ENCODE measurements at regions not wholly inside any gene's neighbourhood (a gene's known extent, or its start where the extent isn't known, plus 50 kb on each side); places are given as distances from the start of the nearest gene placed in this dataset.

DNA sequence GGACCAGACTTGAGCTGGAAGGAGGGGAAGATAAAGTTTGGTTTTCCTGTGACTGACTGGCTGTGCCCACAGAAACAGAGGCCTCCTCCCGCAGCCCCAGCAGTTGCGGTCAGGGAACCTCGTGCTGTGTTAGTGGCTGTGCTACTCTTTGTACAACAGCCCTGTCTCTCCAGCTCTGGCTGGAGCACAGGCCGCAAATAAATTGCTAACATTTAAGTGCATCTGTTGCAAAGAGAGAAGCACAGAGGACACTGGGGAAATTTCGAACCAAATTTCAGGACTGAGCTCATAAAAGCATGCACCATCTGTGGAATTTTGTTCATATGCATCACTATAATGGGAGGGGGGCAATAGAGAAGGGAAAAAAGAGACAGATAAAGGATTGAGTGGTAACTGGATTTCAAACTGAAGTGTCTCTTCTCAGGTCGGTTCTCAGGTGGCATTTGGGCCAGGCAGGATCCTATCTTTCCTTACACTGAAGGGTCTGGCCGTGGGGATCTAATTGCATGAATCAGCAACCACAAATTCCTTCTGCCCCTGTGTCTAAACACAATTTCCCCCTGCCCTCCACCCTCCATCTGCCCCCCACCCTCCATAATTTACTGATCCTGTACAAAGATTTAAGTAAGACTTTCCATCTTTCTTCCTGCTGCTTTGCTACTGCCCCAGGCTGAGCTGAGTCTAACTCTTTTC is 88.9 kb upstream of the ATXN1 start:
- H3K4me1 Mint-ChIP-seq: peaks cover 16 to 35% of the 10 kb centered on the region in 2 donors
- peak overlapping the region; percentile 48 for H3K27ac Mint-ChIP-seq
- DNase-seq (no peak), ATAC-seq (replicated peaks) (no peak)
- H3K27me3 Mint-ChIP-seq: peaks cover 26 to 28% of the 10 kb centered on the region in 2 donors
- no peaks in the 10 kb centered on the region for H3K36me3 Mint-ChIP-seq
- no peaks in the 10 kb centered on the region for H3K9me3 Mint-ChIP-seq
- H3K4me3 Mint-ChIP-seq: no peak overlapping the region

DNA sequence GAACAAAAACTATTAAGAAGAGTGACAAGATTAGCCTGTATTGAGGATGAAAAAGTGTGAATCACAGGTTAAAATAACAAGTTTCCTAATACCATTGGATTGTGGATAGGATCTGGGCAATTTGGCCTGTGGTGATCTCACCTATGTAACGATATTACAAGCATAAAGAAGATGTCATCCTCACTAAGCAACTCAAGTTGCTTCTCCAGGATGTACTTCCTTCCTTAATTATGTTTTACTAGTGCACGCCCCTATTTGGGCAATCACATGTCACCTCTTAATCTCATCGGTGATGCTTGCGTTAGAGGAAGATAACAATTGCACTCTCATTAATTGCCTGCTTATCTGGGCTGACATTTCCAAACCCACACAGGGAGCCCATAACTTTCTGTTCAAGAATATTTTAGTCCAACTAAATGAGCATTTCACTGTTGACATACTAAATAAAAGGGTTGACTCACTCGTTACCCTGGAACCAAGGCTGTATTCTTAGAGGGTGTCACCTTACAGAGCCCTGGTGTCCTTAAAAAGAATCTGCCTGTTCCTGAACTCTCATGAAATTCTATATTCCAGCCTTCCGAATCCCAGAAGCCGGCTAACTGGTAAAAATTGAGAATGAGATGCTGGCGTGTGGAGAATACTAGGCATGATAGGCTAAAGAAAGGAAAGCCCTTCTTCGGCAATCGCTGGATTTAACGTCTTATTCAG is 88.2 kb upstream of the ATXN1 start:
- ATAC-seq (replicated peaks) (no peak), DNase-seq (no peak)
- H3K27me3 Mint-ChIP-seq: peaks cover 25 to 28% of the 10 kb centered on the region in 2 donors
- peaks cover 14 to 28% of the 10 kb centered on the region in 2 donors for H3K4me1 Mint-ChIP-seq
- no peak overlapping the region for H3K27ac Mint-ChIP-seq
- no peaks in the 10 kb centered on the region for H3K9me3 Mint-ChIP-seq
- H3K4me3 Mint-ChIP-seq: no peak overlapping the region
- H3K36me3 Mint-ChIP-seq: no peaks in the 10 kb centered on the region

DNA sequence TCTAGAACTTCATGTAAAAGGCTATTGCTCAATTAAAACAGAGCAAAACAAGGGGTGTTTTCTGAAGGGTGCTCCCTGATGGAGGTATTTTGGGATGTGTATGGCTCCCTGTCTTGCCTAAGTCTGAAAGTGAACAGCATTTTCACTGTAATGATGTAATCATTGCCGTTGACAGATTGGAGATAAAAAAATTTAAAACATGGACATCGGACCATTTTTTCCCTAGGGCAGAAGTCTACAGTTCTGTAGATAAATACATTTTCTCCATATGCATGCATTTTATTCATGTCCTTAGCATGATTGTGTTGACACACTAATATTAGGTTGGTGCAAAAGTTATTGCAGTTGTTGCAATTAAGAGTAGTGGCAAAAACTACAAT is 85.1 kb upstream of the ATXN1 start:
- Mint-ChIP-seq H3K4me1 (peaks cover 9 to 17% of the 10 kb centered on the region in 2 donors), H3K27ac (no peak overlapping the region), H3K36me3 (no peaks in the 10 kb centered on the region), H3K27me3 (peaks cover 24 to 26% of the 10 kb centered on the region in 2 donors), H3K4me3 (no peak overlapping the region), H3K9me3 (no peaks in the 10 kb centered on the region)
- DNase-seq: no peak
- ATAC-seq (replicated peaks): no peak

DNA sequence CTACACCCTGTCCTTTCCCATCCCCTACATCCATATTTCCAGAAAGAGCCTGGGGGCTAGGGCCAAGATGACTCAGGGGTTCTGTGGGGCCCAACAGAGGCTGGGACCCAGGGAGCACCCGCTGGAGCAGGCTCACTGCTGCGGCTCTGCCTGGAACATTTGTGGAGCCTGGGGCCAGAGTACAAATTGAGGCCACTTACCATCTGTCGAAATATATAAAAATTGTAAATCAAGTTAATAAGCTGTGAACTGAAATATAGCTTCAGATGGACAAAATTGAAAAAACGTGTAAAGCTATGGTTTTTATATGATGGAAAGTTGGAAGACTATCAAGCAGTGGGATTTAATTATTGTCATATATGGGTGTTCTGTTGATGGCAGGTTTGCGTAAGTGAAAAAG is 82.9 kb upstream of the ATXN1 start:
- Mint-ChIP-seq H3K36me3 (no peaks in the 10 kb centered on the region), H3K4me3 (no peak overlapping the region), H3K4me1 (peaks cover 5 to 19% of the 10 kb centered on the region in 2 donors), H3K27ac (no peak overlapping the region), H3K9me3 (peaks cover 0 to 2% of the 10 kb centered on the region in 2 donors), H3K27me3 (peaks cover 6 to 8% of the 10 kb centered on the region in 2 donors)
- DNase-seq: no peak
- no peak for ATAC-seq (replicated peaks)

DNA sequence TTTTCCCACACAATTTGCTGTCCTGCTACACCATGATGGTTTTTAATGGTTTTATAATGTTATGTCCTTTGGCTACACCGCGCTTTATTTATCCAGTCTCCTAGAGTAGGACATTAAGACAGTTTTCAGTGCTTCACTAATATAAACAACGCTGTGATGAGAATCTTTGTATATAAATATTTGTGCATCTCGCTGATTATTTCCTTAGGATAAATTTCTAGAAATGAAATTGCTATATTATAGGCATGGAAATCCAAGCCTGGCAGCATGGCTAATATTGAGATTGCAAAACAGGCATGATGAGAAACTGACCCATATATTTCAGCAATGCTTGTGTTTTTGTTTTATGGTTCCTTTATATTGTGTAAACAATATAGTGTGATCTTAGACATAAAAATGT is 81.4 kb upstream of the ATXN1 start:
- DNase-seq: no peak
- no peak overlapping the region for H3K4me3 Mint-ChIP-seq
- no peak overlapping the region for H3K27ac Mint-ChIP-seq
- H3K9me3 Mint-ChIP-seq: peaks cover 0 to 2% of the 10 kb centered on the region in 2 donors
- ATAC-seq (replicated peaks): no peak
- H3K4me1 Mint-ChIP-seq: peaks cover 3 to 19% of the 10 kb centered on the region in 2 donors
- H3K36me3 Mint-ChIP-seq: no peaks in the 10 kb centered on the region
- H3K27me3 Mint-ChIP-seq: peaks cover 0 to 5% of the 10 kb centered on the region in 2 donors

DNA sequence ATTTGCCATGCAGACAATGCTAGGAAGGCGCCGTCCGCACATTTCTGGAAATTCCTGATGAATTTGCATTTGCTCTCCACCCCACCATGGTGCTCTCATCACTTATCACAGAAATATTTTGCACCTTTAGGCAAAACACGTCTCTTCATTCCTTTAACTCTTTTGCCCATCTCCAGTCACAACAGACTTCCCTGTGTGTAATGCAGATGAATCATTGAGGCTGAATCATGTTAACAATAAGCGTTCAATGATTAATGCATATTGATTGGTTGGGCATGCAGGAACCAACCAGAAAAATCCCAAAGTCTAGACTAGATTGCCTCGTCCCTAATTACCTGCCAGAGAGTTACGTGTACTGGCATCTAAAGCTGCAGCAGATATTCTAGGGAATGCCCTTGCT is 80.0 kb upstream of the ATXN1 start:
- no peak for DNase-seq
- peaks cover 11 to 33% of the 10 kb centered on the region in 2 donors for H3K4me1 Mint-ChIP-seq
- H3K9me3 Mint-ChIP-seq: peaks cover 0 to 2% of the 10 kb centered on the region in 2 donors
- H3K4me3 Mint-ChIP-seq: no peak overlapping the region
- no peak overlapping the region for H3K27ac Mint-ChIP-seq
- peaks cover 0 to 5% of the 10 kb centered on the region in 2 donors for H3K27me3 Mint-ChIP-seq
- no peaks in the 10 kb centered on the region for H3K36me3 Mint-ChIP-seq
- no peak for ATAC-seq (replicated peaks)

DNA sequence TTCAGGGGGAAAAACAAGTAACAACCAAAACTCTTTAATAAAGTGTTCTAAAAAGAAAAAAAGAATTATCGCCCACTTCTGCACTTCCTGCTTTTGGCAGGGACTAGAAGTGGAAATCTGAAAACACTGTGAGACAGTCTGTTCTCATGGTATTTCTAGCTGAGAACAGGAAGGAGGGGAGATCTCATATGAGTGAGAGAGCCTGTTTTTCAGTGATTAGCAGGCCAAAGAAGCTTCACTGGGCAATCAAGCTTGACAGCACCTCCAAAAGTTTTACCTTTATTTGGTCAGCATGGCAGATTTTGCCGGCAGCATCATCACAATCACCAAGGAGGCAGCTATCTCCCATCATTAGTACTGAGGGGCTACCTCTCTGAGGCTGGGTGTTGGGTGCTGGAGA is 79.5 kb upstream of the ATXN1 start:
- Mint-ChIP-seq H3K4me1 (peaks cover 12 to 38% of the 10 kb centered on the region in 2 donors), H3K36me3 (no peaks in the 10 kb centered on the region), H3K4me3 (no peak overlapping the region), H3K9me3 (peaks cover 0 to 2% of the 10 kb centered on the region in 2 donors), H3K27ac (no peak overlapping the region), H3K27me3 (peaks cover 0 to 5% of the 10 kb centered on the region in 2 donors)
- DNase-seq (no peak), ATAC-seq (replicated peaks) (peak; percentile 40 to 47)

DNA sequence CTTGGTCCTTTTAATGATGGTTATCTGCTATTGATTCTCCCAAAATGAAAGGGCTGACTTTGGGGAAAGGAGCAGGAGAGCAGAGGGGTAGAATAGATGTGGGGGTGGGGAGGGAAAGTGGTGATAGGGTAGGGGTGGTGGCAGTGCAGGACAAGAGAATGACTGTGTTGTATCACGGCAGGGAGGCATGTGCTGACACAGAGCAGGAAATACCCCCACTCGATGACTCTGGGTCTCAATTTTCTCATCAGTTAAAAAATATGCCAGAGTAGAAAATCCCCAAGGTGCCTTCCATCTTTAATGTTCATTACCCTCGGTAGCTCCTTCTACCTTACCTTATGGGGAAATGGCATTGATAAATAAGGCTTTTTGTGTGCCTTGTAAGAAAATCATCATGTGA is 79.0 kb upstream of the ATXN1 start:
- no peak overlapping the region for H3K27ac Mint-ChIP-seq
- DNase-seq: no peak
- peaks cover 12 to 43% of the 10 kb centered on the region in 2 donors for H3K4me1 Mint-ChIP-seq
- H3K4me3 Mint-ChIP-seq: no peak overlapping the region
- H3K9me3 Mint-ChIP-seq: peaks cover 0 to 2% of the 10 kb centered on the region in 2 donors
- H3K27me3 Mint-ChIP-seq: peaks cover 0 to 5% of the 10 kb centered on the region in 2 donors
- ATAC-seq (replicated peaks): peak in 1 of 2 donors; percentile 26
- no peaks in the 10 kb centered on the region for H3K36me3 Mint-ChIP-seq

DNA sequence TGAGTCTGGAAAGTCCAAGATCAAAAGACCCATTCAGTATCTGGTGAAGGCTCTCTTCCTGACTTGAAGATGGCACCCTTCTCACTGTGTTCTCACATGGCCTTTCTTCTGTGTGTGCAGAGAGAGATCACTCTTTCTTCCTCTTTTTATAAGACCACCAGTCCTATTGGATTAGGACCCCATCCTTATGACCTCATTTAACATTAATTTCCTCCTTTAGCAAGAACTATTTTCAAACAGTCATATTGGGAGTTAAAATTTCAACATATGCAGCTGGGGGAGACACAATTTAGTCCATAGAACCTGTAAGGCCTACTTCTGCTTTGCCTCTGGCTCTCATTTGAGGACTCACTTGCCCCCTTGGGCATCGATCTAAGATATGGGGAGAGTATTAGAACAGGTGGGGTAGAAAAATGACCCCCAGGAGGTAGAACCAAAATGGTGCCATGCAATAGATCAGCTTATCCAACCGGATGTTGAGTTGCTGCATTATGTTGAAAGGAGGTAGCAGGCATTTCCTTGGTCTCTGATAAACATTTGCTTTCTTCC is 78.4 kb upstream of the ATXN1 start:
- H3K4me1 Mint-ChIP-seq: peaks cover 12 to 43% of the 10 kb centered on the region in 2 donors
- DNase-seq: no peak
- H3K27ac Mint-ChIP-seq: no peak overlapping the region

DNA sequence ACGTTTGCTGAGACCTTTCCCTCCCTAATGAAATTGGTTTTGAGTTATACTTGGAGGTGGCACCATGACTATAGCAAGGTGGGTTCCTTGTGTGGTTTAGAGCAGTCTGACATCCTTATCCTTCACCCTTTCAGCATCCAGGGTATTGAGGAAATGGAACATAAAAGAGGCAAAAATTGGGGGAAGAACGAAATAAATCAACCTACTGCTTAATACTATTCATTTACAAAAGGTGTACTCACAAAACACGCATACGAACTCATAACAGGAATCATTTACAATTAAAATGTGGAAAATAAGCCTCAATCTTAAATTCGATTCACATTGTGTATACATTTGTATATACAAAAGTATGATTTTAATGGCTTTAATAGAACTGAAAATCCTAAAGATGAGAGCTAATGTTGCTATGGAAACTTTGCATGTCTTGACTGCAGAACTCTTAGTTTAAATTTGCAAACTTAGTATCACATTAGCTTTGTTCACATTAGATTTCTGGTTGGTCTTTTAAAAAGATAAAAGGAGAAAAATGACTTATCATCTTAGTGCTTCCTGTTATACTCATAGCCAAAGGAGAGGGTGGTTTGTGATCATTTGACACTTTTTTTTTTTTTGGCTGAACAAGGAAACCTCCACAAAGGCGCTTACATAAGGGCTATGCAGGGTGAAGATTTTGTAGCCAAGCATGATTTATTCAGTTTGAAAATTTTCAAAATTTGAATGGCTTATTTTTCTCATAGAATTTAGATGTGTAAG is 76.1 kb upstream of the ATXN1 start:
- no peak for DNase-seq
- H3K9me3 Mint-ChIP-seq: peaks cover 0 to 2% of the 10 kb centered on the region in 2 donors
- peaks cover 13 to 43% of the 10 kb centered on the region in 2 donors for H3K4me1 Mint-ChIP-seq
- ATAC-seq (replicated peaks): no peak
- H3K27me3 Mint-ChIP-seq: peaks cover 0 to 3% of the 10 kb centered on the region in 2 donors
- H3K4me3 Mint-ChIP-seq: peak overlapping the region in 1 of 2 donors; percentile 65
- no peak overlapping the region for H3K27ac Mint-ChIP-seq
- H3K36me3 Mint-ChIP-seq: no peaks in the 10 kb centered on the region

More for the DNA sequence above, 78.4 kb upstream of the ATXN1 start:
- Mint-ChIP-seq H3K27me3 (peaks cover 0 to 5% of the 10 kb centered on the region in 2 donors), H3K4me3 (no peak overlapping the region), H3K36me3 (no peaks in the 10 kb centered on the region), H3K9me3 (peaks cover 0 to 2% of the 10 kb centered on the region in 2 donors)
- peak; percentile 20 to 28 for ATAC-seq (replicated peaks)

DNA sequence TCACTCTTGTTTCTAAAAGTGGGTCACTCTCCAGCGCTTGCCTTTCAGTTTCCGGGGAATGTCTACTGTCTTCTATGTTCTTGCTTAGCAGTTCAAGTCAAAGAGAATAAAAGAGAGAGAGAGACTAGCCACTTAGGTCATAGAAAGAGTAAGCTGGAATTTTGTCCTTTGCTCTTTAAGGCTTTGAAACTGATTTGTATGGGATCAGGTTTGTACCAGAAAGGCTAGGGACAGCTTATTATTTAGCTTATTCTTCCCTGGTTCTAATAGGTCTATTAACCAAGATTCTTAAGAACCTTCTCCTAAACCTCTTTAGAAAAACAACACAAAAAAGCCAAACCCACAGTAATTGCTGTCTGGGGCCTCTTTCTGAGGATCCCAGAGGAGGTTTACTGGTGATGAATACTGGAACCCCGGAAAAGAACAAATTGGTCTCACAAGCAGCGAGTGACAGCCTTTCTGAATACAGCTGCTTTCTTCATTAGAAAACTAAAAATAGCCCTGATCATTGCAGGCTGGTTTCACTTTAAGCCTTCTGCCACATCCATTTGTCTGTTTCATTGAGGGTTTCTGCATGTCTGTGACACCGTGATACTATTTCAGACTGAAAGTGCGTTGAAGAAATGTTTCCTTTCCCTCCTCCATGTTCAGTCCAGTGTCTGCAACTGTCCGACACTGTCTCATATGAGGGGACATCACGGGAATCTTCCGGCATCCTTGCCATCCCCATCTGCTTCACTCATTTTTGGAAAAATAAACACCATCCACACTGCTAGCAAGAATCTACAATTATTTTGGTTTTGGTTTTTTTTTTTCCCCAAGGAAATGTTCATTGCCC is 75.1 kb upstream of the ATXN1 start:
- H3K36me3 Mint-ChIP-seq: no peaks in the 10 kb centered on the region
- H3K4me3 Mint-ChIP-seq: peak overlapping the region; percentile 65 to 78
- no peak for DNase-seq
- ATAC-seq (replicated peaks): peak; percentile 88 to 89
- H3K27me3 Mint-ChIP-seq: peaks cover 0 to 13% of the 10 kb centered on the region in 2 donors
- H3K27ac Mint-ChIP-seq: peak overlapping the region; percentile 9
- H3K9me3 Mint-ChIP-seq: peaks cover 0 to 2% of the 10 kb centered on the region in 2 donors
- H3K4me1 Mint-ChIP-seq: peaks cover 13 to 42% of the 10 kb centered on the region in 2 donors

DNA sequence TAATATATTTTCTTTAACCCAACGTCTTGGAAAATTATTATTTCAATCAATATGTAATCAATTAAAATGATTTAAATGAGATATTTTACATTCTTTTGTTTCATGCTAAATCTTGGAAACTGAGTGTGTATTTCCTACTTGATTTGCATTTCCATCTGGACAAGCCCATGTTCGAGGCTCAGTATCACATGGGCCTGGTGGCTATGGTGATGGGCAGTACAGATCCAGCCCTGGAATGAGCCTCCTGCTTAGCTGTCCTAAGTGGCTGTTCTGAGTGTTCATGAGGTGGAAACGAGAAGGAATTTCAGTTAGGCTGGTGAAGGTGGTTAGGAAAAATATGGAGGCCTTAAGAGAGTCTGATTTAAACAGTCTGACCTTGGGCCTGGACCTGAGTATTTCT is 73.0 kb upstream of the ATXN1 start:
- Mint-ChIP-seq H3K27me3 (peaks cover 0 to 13% of the 10 kb centered on the region in 2 donors), H3K27ac (no peak overlapping the region), H3K4me1 (peaks cover 10 to 24% of the 10 kb centered on the region in 2 donors), H3K4me3 (no peak overlapping the region), H3K9me3 (no peaks in the 10 kb centered on the region), H3K36me3 (no peaks in the 10 kb centered on the region)
- ATAC-seq (replicated peaks): no peak
- no peak for DNase-seq

DNA sequence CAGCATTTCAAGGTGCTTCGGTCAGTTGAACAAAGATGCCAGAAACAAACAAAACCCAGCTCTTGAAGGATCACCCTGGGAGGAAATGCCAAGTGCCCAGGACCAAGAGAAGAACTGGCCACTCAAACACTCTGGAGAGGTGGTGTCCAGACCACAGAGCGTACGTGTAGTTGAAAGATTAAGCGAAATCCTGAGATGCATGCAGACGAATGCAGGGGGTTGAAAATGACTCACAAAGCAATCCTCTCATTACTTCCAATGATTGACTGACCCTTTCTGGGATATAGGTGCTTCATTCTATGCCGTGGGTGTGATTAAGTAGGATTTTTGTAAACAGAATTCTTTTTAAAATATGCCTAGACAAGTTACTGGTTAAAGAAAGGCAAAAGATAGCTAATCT is 71.5 kb upstream of the ATXN1 start:
- H3K4me3 Mint-ChIP-seq: no peak overlapping the region
- H3K9me3 Mint-ChIP-seq: no peaks in the 10 kb centered on the region
- H3K4me1 Mint-ChIP-seq: peaks cover 13 to 30% of the 10 kb centered on the region in 2 donors
- ATAC-seq (replicated peaks) (no peak), DNase-seq (no peak)
- peak overlapping the region; percentile 43 for H3K27ac Mint-ChIP-seq
- no peaks in the 10 kb centered on the region for H3K36me3 Mint-ChIP-seq
- H3K27me3 Mint-ChIP-seq: peaks cover 0 to 13% of the 10 kb centered on the region in 2 donors

Data from stimulated activated naive B cell treated with anti-CD40 and anti-IgM and Interleukin-4, amounts not matched to agents 10 μg/mL and 1 μg/mL and 100 μg/mL, for 72 hours (primary cell).